Panc1 (cell line): ENCODE measurements at regions not wholly inside any gene's neighbourhood (a gene's known extent, or its start where the extent isn't known, plus 50 kb on each side); places are given as distances from the start of the nearest gene placed in this dataset.

Source experiments
- ATAC-seq: fragments of 200-7000 bp; cut with Tn5 transposase; 2 replicates; pipeline ENCODE4 v1.9.1; 2020; ENCODE audit warnings: mild to moderate bottlenecking, moderate library complexity
- BruUV-seq: library from RNA; stranded (reverse); fragments of 400-500 nt; replicated peaks from 2 replicates; lab custom pipeline; 2021; lab: Mats Ljungman, UMichigan
- CTCF ChIA-PET: fragments of 300-600 bp; sonication (Branson Sonifier 250); formaldehyde crosslinking; loops from one replicate; lab custom pipeline; 2022; ENCODE audit warnings: antibody characterized with exemption; lab: Charles Lee
- POLR2A ChIA-PET: fragments of 300-600 bp; sonication (Branson Sonifier 250); formaldehyde crosslinking; loops from one replicate; lab custom pipeline; 2022; ENCODE audit warnings: antibody characterized with exemption; lab: Charles Lee
- DNase-seq: peaks from one replicate; pipeline ENCODE4 v3.0.0-alpha.2; 2010; ENCODE audit warnings: low read depth, low spot score
- H3K27ac ChIP-seq: 2 replicates; pipeline ENCODE4 v1.5.1; 2011; ENCODE audit warnings: mild to moderate bottlenecking, low read length, inconsistent platforms
- H3K27me3 ChIP-seq: fragments of 200-500 bp; sonication (Bioruptor generic); 2 replicates; pipeline ENCODE4 v1.6.0; 2014; ENCODE audit warnings: low read length, inconsistent platforms; ENCODE audit not compliant: control insufficient read depth, insufficient read depth
- H3K36me3 ChIP-seq: fragments of 200-500 bp; sonication (Bioruptor generic); 2 replicates; pipeline ENCODE4 v1.5.1; 2014; ENCODE audit warnings: inconsistent platforms, mild to moderate bottlenecking, low read length, moderate library complexity; ENCODE audit not compliant: control insufficient read depth, insufficient read depth
- H3K4me1 ChIP-seq: 2 replicates; pipeline ENCODE4 v1.5.1; 2011; ENCODE audit warnings: inconsistent platforms, mild to moderate bottlenecking, low read length, moderate library complexity; ENCODE audit not compliant: control insufficient read depth, insufficient read depth
- H3K4me3 ChIP-seq, 2 experiments: 2 replicates each; pipeline ENCODE4 v1.5.1; 2011 to 2012; ENCODE audit warnings: low read depth in 2 of 2, low read length in 2 of 2, mild to moderate bottlenecking in 2 of 2, inconsistent platforms in 1 of 2, moderate library complexity in 1 of 2
- H3K9me3 ChIP-seq: fragments of 200-500 bp; sonication (Bioruptor generic); 2 replicates; pipeline ENCODE4 v1.5.1; 2014; ENCODE audit warnings: low read depth, mild to moderate bottlenecking, inconsistent platforms, low read length, moderate library complexity; ENCODE audit not compliant: control insufficient read depth, insufficient read depth
- POLR2AphosphoS5 ChIP-seq: IDR thresholded peaks from 2 replicates; pipeline ENCODE4 v1.6.1; 2012; ENCODE audit warnings: mild to moderate bottlenecking, low read depth, low read length, moderate library complexity
- SIN3A ChIP-seq: IDR thresholded peaks from 2 replicates; pipeline ENCODE4 v1.6.1; 2012; ENCODE audit warnings: low read depth, mild to moderate bottlenecking, low read length, moderate library complexity, borderline replicate concordance; ENCODE audit not compliant: insufficient read depth
- TCF7L2 ChIP-seq: IDR thresholded peaks from 2 replicates; pipeline ENCODE4 v1.6.1; 2011; ENCODE audit warnings: mild to moderate bottlenecking, low read depth, low read length, inconsistent platforms
- in situ Hi-C: cut with HindIII; loops from 2 replicates; pipeline ENCODE4 v1.10.0; 2016; ENCODE audit warnings: low sequenced_read_pairs, low pct_unique_long_range_greater_than_20kb
- intact Hi-C: fragments of 100-400 bp; cut with micrococcal nuclease; formaldehyde crosslinking; loops from one replicate; pipeline ENCODE4 v1.10.0; 2022; ENCODE audit not compliant: unreplicated experiment
- TF ChIP-seq, protein P1 (sequence below): fragments of 450-650 bp; IDR thresholded peaks from 2 replicates; pipeline ENCODE4 v1.5.1; 2017; ENCODE audit warnings: mild to moderate bottlenecking
- TF ChIP-seq, protein P2 (sequence below), 2 experiments: IDR thresholded peaks; 2 replicates each; pipeline ENCODE4 v1.6.1; 2011 to 2012; ENCODE audit warnings: low read depth in 2 of 2, control low read depth in 1 of 2, low read length in 1 of 2, mild to moderate bottlenecking in 1 of 2, moderate library complexity in 1 of 2; ENCODE audit not compliant: insufficient read depth in 1 of 2

DNA sequence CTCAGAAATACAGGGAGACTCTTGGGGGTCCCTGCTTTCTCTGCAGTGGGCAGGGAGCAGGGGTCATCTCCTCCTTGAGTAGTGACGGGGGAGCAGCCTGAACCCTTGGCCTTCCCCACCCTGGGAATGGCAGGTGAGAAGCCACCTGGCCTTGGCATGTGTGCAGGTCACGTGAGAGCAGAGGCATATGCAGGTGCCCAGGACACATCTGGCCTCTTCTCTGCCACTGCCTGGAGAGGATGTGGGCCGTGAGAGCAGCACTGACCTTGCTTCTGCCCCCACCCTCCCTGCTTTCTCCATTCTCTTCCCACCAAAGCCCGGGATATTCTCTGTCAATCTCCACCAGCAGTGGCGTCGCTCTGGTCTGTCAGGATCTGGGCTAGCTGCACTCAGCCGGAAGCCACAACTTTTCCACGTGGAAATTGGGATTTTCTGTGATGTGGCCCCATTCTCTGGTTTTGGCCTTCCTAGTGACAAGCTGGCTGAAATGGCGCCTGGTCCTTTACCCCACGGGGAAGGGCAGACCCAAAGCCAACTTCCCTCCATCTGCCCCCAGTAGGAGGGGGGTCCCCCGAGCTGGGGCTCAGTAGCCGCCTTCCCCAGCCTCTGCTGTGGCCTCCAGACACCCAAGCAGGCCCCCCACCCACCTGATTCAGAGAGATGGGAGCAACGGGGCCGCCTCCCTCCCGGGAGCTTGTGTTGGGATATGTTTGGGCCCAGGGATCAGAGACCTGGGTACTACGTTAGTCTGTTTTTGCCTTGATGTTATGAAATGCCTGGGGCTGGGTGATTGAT, 70.4 kb upstream of the FCN1 start:
- CTCF ChIA-PET = no interaction called here
- Histone ChIP-seq H3K36me3 (no peaks in the 10 kb centered on the region), H3K27me3 (no peaks in the 10 kb centered on the region), H3K27ac (no peak overlapping the region), H3K9me3 (no peaks in the 10 kb centered on the region), H3K4me3 (no peak overlapping the region), H3K4me1 (no peaks in the 10 kb centered on the region)
- POLR2A ChIA-PET = no interaction called here
- ATAC-seq (no peak), DNase-seq (no peak)
- in situ Hi-C loops (no loop called here), intact Hi-C loops (no loop called here)
- BruUV-seq = no TSS peak
- no peak for TF ChIP-seq TCF7L2

DNA sequence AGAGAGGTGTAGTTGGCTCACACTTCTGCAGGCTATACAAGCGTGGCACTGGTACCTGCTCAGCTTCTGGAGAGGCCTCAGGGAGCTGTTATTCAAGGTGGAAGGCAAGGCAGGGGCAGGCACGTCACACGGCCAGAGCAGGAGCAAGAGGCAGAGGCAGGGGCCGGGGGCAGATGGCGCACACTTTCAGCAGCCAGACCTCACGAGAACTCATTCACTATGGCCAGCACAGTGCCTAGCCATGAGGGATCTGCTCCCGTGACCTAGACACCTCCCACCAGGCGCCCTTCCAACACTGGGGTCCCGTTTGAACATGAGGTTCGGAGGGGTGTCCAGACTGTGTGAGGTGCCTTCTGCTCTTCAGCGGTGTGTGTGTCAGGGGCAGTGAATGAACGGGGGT, 71.0 kb upstream of the FCN1 start:
- DNase-seq (no peak), ATAC-seq (no peak)
- Histone ChIP-seq H3K4me3 (no peak overlapping the region), H3K27ac (no peak overlapping the region), H3K36me3 (no peaks in the 10 kb centered on the region), H3K9me3 (no peaks in the 10 kb centered on the region), H3K27me3 (no peaks in the 10 kb centered on the region), H3K4me1 (no peaks in the 10 kb centered on the region)
- ChIA-PET CTCF (no interaction called here), POLR2A (no interaction called here)
- in situ Hi-C loops (no loop called here), intact Hi-C loops (no loop called here)
- BruUV-seq = no TSS peak
- TF ChIP-seq TCF7L2 = no peak
- TF ChIP-seq, protein P1, sequence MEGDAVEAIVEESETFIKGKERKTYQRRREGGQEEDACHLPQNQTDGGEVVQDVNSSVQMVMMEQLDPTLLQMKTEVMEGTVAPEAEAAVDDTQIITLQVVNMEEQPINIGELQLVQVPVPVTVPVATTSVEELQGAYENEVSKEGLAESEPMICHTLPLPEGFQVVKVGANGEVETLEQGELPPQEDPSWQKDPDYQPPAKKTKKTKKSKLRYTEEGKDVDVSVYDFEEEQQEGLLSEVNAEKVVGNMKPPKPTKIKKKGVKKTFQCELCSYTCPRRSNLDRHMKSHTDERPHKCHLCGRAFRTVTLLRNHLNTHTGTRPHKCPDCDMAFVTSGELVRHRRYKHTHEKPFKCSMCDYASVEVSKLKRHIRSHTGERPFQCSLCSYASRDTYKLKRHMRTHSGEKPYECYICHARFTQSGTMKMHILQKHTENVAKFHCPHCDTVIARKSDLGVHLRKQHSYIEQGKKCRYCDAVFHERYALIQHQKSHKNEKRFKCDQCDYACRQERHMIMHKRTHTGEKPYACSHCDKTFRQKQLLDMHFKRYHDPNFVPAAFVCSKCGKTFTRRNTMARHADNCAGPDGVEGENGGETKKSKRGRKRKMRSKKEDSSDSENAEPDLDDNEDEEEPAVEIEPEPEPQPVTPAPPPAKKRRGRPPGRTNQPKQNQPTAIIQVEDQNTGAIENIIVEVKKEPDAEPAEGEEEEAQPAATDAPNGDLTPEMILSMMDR = no peak

DNA sequence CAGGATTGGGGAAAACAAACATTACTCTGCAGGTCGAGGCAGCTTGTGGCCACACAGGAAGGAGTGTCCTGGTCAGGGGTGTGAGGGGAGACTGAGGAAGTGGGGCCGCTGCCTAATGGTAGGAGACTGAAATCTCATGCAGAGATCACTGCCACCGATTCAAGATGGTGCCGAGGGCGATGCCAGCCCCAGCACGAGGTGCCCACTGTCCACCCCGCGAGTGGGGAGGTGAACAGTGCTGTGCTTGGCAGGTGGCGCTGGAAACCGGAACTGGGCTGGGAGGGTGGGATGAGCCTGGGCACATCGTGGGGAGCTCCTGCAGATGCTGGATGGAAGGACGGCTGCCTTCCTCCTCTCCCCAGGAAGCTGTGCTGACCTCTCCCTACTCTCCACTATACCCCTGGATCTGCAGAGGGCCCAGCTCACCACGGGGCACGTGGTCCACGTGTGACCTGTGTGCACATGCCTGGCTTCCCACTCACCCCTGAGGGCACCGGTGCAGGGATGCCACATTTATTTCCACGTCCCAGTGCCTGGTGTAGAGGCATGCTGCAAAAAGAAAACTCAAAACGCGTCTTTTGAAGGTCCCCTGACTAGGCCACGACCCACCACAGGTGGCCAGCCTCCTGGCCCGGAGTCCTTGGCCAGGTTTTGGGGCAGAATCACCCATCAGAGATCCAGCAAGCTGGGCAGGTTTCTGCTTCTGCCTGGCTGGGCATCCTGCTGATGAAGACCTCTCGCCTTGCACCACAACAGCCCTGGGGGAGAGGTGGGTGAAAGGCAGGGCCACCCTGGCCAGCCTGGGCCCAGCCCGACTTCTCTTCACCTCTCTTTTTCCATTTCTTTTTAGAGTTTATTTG, 71.7 kb upstream of the FCN1 start:
- H3K27me3 ChIP-seq = no peaks in the 10 kb centered on the region
- intact Hi-C loops (no loop called here), in situ Hi-C loops (no loop called here)
- no peaks in the 10 kb centered on the region for H3K4me1 ChIP-seq
- no peaks in the 10 kb centered on the region for H3K36me3 ChIP-seq
- ATAC-seq (no peak), DNase-seq (no peak)
- CTCF ChIA-PET = no interaction called here
- no TSS peak for BruUV-seq
- no peak overlapping the region for H3K27ac ChIP-seq
- no peak overlapping the region for H3K4me3 ChIP-seq
- no peak for TF ChIP-seq POLR2AphosphoS5
- TF ChIP-seq TCF7L2 = no peak
- TF ChIP-seq, protein P1 = no peak
- TF ChIP-seq, protein P2, sequence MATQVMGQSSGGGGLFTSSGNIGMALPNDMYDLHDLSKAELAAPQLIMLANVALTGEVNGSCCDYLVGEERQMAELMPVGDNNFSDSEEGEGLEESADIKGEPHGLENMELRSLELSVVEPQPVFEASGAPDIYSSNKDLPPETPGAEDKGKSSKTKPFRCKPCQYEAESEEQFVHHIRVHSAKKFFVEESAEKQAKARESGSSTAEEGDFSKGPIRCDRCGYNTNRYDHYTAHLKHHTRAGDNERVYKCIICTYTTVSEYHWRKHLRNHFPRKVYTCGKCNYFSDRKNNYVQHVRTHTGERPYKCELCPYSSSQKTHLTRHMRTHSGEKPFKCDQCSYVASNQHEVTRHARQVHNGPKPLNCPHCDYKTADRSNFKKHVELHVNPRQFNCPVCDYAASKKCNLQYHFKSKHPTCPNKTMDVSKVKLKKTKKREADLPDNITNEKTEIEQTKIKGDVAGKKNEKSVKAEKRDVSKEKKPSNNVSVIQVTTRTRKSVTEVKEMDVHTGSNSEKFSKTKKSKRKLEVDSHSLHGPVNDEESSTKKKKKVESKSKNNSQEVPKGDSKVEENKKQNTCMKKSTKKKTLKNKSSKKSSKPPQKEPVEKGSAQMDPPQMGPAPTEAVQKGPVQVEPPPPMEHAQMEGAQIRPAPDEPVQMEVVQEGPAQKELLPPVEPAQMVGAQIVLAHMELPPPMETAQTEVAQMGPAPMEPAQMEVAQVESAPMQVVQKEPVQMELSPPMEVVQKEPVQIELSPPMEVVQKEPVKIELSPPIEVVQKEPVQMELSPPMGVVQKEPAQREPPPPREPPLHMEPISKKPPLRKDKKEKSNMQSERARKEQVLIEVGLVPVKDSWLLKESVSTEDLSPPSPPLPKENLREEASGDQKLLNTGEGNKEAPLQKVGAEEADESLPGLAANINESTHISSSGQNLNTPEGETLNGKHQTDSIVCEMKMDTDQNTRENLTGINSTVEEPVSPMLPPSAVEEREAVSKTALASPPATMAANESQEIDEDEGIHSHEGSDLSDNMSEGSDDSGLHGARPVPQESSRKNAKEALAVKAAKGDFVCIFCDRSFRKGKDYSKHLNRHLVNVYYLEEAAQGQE (IDR thresholded peaks at IDR 0.05; ENCODE audit: insufficient read depth in 1 of 2, low read depth in 2 of 2, low read length in 1 of 2) = no peak
- no peak for TF ChIP-seq SIN3A
- no peaks in the 10 kb centered on the region for H3K9me3 ChIP-seq
- POLR2A ChIA-PET = no interaction called here
